Fibroblast of skin of right quadriceps (primary cell): ENCODE measurements at regions not wholly inside any gene's neighbourhood (a gene's known extent, or its start where the extent isn't known, plus 50 kb on each side); places are given as distances from the start of the nearest gene placed in this dataset.
"Not testable (repeated sequence)": the region's sequence is repeated elsewhere in the genome, so short reads cannot be mapped to it uniquely, and the experiment has no call there.

ENCODE experiments used
- DNase-seq: peaks from one replicate; pipeline ENCODE4 v3.0.0-alpha.2; 2013

DNA sequence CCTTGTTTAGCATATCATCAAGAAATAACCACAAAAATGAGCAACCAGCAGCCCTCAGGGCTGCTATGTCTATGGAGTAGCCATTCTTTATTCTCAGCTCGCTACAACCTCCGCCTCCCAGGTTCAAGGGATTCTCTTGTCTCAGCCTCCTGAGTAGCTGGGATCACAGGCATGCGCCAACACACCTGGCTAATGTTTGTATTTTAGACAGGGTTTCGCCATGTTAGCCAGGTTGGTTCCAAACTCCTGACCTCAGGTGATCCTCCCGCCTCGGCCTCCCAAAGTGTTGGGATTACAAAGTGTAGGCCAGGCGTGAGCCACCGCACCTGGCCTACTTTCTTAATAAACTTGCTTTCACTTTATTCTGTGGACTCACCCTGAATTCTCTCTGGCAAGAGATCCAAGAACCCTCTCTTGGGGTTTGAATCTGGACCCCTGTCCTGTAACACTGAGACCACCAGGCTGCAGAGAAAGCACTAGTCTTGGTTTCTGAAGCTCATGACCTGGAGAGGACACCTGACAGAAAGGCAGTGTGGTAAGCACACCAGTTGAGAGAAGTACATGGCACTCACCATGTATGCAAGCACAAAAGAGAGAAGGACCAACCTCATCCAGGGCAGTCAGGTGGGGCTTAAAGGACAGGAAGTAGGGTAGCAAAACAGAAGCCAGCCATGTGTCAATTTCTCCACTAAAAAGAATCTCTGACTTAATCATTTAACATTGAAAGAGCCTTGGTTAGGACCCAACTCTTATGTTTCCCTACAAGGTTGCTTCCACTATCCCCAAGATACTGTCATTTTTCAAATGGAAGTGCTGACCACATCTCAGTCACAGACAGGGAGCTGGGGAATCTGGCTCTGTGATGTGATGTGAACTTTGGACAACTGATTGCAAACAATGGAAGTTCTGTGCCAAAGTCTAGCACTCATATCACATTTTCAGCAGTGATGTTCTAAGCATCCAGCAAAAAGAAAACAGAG lies 97.4 kb upstream of the DST start:
- no peak for DNase-seq

- DNase-seq: no peak
These were observed 94.1 kb upstream of the DST start for GRCh38 chr6:56736804-56737203.

- DNase-seq: no peak
These were observed 91.6 kb upstream of the DST start for GRCh38 chr6:56734335-56734734.

- no peak for DNase-seq
These were observed 90.6 kb upstream of the DST start for GRCh38 chr6:56733211-56733697.

DNA sequence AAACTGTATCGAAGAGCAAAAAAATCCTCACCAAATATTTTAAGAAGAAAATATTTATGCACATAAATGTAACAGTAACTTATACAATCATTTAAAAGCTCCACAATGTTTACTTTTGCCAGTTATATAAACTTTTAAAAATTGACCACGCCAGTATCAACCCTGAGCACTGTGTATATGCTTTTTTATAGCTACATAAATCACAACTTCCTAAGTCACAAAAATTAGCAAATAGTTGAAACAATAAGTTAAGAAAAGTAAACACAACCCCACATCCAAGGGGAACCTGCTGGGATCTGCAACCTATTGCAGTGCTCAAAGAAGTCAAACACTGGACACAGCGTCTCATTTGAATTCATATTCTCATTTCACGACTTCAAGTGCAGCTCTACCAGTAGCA lies 89.8 kb upstream of the DST start:
- DNase-seq: no peak

DNA sequence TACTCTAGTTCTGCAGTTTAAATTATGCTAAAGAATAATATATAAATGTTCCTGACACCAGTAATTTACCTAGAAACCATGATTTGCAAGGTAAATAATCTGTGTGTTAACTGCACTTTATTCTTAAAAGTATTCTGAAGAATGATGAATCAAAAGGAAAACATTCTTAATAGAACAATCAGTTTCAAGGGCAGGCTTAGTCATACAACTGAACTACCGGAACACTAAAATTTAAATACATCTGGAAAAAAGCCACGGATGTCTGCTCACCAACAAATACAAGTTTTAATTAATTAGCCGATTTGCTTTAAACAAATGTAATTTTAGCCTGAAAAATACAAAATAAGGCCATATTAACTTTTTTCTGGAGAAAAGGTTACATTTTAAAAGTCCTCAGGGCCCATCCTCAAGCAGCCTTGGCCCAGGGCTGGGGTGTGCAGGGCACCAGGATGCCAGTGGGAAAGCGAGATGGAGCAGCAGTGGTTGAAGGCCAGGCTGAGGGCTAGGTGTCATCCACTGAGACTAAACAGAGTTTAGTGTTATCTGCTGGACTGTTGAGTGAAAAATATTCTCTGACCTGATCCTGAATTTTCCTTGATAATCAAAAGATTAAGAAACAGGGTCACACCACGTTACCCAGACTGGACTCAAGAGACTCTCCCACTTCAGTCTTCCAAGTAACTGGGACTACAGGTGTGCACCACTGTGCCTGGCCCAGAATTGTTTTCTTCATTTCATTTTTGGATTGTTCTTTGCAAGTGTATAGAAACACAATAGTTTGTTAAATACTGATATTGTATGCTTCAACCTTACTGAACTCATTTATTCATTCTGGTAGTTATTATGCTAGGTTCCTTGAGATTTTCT lies 88.2 kb upstream of the DST start:
- peak; percentile 80 for DNase-seq

- peak; percentile 84 for DNase-seq
These were observed 87.0 kb upstream of the DST start for GRCh38 chr6:56729719-56730118.

GRCh38 chr6:56729166-56729565 lies 86.5 kb upstream of the DST start:
- not testable (repeated sequence) for DNase-seq

GRCh38 chr6:56727097-56727850 lies 84.6 kb upstream of the DST start:
- DNase-seq: peak; percentile 83

DNA sequence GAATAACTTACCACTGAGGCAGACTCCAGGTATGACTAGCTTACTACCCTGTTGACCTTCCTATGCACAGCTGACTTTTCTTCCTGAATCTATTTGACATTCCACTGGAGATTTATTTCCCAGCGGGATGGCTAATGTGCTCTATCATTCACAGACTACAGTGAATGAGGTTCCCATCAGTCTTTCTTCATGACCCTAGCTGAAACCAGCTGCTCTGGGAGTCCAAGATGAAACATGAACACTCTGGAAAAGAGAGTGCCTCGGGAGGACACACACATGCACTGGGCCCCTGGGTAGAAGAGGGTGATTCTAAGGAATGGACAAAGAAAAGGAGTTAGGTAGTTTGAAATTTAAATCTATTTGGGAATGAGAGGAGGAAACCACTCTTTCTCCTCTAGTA lies 82.6 kb upstream of the DST start:
- DNase-seq: no peak

DNA sequence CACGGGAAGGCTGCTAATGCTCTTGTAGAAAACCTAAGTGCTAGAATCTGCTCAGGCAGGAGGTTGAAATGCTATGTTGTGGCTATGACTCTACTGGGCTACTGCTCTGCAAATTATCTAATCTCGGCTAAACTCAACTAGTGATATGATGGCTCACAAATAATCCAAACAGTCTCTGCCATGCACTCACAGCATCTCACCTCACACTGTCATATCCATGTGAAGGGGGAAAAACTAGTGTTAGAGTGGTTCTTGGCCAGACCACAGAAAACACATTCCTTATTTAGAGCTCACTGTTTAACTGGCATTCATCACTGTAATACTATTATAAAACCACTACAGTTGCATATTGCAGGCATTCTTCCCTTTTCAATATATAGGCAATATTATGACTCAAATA lies 81.8 kb upstream of the DST start:
- DNase-seq: peak; percentile 70

GRCh38 chr6:56720882-56721281 lies 78.2 kb upstream of the DST start:
- no peak for DNase-seq

- DNase-seq: not testable (repeated sequence)
These were observed 77.5 kb upstream of the DST start for GRCh38 chr6:56720202-56720601.

DNA sequence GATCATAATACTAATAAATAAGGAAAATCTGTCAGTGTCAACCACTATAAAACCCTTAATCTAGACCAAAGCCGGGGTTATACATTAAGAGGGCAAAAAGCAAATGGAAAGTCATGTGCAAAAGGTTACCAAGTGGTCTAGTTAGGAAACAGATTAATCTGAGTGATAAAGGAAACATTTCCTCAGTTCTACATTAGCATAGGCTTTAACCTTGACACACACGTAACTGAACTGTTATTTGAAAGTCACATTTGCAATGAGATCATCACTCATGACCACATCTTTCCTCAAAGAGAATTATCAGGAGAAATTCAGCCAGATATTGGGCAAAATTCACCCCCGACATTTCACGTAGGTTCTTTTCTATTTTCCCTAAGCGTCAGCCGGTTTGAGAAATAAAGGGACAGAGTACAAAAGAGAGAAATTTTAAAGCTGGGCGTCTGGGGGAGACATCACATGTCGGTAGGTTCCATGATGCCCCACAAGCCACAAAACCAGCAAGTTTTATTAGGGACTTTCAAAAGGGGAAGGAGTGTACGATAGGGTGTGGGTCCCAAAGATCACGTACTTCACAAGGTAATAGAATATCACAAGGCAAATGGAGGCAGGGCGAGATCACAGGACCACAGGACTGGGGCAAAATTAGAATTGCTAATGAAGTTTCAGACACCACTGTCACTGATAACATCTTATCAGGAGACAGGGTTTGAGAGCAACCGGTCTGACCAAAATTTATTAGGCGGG lies 76.8 kb upstream of the DST start:
- DNase-seq: not testable (repeated sequence)

DNA sequence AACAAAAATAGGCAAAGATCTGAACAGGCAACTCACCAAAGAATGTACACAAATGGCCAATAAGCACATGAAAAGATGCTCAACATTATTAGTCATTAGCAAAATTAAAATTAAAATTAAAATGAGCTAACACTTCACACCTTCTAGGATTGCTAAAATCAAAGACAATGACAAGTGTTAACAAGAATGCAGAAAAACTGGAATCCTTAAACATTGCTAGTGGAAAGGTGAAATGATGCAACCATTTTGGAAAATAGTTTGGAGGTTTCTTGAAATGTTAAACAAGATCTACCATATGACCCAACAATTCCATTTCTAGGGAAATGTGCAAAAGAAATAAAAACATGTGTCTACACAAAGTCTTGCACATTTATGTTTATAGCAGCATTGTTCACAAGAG lies 75.5 kb upstream of the DST start:
- DNase-seq: no peak

- peak; percentile 58 for DNase-seq
These were observed 73.5 kb upstream of the DST start for GRCh38 chr6:56716229-56716628.

GRCh38 chr6:56715741-56716140 lies 73.1 kb upstream of the DST start:
- DNase-seq: no peak

GRCh38 chr6:56714982-56715456 lies 72.3 kb upstream of the DST start:
- DNase-seq: peak; percentile 85

DNA sequence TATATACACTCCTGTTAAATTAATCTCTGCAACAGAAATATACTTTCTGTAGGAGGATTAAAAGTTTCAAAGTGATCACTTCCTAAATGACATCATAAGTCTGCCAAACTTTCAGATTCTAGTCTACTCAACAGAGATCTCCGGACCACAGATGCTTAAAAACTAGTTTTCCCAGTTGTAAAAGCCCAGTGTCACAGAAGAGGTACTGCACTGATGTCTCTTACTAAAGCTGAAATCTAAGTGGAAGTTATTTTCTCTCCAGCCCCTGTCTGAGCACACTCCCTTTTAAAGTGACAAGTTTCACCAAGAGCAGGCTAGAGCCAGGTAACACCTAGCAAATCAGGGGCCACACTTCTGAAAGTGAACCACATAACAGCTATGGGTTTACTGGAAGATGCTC lies 71.6 kb upstream of the DST start:
- no peak for DNase-seq

DNA sequence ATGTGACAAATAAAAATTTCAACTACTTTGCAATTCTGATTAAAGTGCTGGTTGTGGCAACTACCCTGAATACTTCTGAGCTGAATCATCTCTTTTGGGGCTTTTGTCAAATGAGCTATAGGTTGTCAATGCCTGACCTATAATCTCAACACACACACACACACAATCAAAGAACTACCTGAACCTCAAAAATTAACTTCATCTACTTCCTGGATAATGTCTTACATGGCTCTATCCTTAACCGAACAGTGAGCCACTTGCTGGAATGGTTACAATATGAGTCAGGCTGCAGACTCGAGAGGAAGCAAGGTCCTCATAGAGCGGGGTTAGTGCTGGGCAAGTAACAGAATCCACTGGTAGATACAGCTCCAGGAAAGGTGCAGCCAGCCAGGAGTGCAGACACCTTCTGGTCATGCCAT lies 70.6 kb upstream of the DST start:
- peak; percentile 84 for DNase-seq

- DNase-seq: no peak
These were observed 68.3 kb upstream of the DST start for GRCh38 chr6:56710967-56711366.

DNA sequence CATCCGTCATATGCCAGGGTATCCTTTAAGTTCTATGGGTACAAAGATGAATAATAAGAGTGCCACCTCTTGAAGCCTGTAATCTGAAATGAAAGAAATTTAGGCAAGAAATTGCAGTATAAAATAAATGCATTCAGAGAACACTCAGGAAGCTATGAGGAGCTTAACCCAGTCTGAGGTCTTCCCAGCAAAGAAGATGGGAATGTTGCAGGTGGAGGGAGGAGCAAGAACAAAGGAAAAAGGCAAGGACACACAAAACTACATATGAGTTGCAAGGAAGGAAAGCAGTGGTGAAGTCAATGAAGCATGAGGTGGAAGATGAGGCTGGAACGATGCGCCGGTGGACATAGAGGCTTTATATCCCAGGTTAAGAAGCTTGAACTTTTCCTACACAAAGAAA lies 67.0 kb upstream of the DST start:
- no peak for DNase-seq
